NT2/D1 (cell line): ENCODE measurements at regions not wholly inside any gene's neighbourhood (a gene's known extent, or its start where the extent isn't known, plus 50 kb on each side); places are given as distances from the start of the nearest gene placed in this dataset.

Experiments used
- SUZ12 ChIP-seq: IDR thresholded peaks from 2 replicates; pipeline ENCODE4 v1.6.1; 2011; ENCODE audit not compliant: insufficient read length, insufficient read depth; ENCODE audit errors: extremely low read depth
- YY1 ChIP-seq: IDR thresholded peaks from 2 replicates; pipeline ENCODE4 v1.6.1; 2011; ENCODE audit not compliant: insufficient read length, insufficient read depth
- ZNF274 ChIP-seq: IDR thresholded peaks from 2 replicates; pipeline ENCODE4 v1.6.1; 2011; ENCODE audit warnings: mild to moderate bottlenecking, low read depth, low read length

GRCh38 chr2:157191186-157191585 lies 66.3 kb upstream of the GALNT5 start:
- TF ChIP-seq ZNF274 (no peak), YY1 (no peak), SUZ12 (no peak)
